PC-3 (cell line): ENCODE measurements at regions not wholly inside any gene's neighbourhood (a gene's known extent, or its start where the extent isn't known, plus 50 kb on each side); places are given as distances from the start of the nearest gene placed in this dataset.

Source experiments
- ATAC-seq: fragments of 200-7000 bp; cut with Tn5 transposase; 2 replicates; pipeline ENCODE4 v1.9.1; 2020; ENCODE audit warnings: mild to moderate bottlenecking, moderate library complexity
- BruUV-seq: library from RNA; stranded (reverse); fragments of 400-500 nt; replicated peaks from 2 replicates; lab custom pipeline; 2021; lab: Mats Ljungman, UMichigan
- CTCF ChIA-PET: fragments of 300-600 bp; sonication (Branson Sonifier 250); formaldehyde crosslinking; loops from one replicate; lab custom pipeline; 2022; ENCODE audit warnings: antibody characterized with exemption; lab: Charles Lee
- POLR2A ChIA-PET: fragments of 300-600 bp; sonication (Branson Sonifier 250); formaldehyde crosslinking; loops from one replicate; lab custom pipeline; 2022; ENCODE audit warnings: antibody characterized with exemption; ENCODE audit not compliant: unreplicated experiment; lab: Charles Lee
- DNase-seq: peaks from one replicate; pipeline ENCODE4 v3.0.0-alpha.2; 2015
- H2AFZ ChIP-seq: fragments of 300-600 bp; sonication (generic); 2 replicates; pipeline ENCODE4 v1.6.0; 2016; ENCODE audit warnings: antibody characterized with exemption, low read length
- H3F3A ChIP-seq: fragments of 300-600 bp; sonication (generic); one replicate; pipeline ENCODE4 v1.6.0; 2017; ENCODE audit warnings: antibody characterized with exemption, low read length, control low read depth, mild to moderate bottlenecking; ENCODE audit not compliant: unreplicated experiment
- H3K27ac ChIP-seq: fragments of 300-600 bp; sonication (generic); 2 replicates; pipeline ENCODE4 v1.5.1; 2016; ENCODE audit warnings: mild to moderate bottlenecking, low read length
- H3K27me3 ChIP-seq: fragments of 300-600 bp; sonication (generic); 2 replicates; pipeline ENCODE4 v1.6.1; 2016; ENCODE audit warnings: low read length, mixed read lengths
- H3K36me3 ChIP-seq: fragments of 300-600 bp; sonication (generic); 2 replicates; pipeline ENCODE4 v1.6.1; 2016; ENCODE audit warnings: low read depth, mixed run types, low read length, mixed read lengths
- H3K4me1 ChIP-seq: fragments of 300-600 bp; sonication (generic); 2 replicates; pipeline ENCODE4 v1.5.1; 2016; ENCODE audit warnings: low read length; ENCODE audit not compliant: insufficient read depth
- H3K4me2 ChIP-seq: fragments of 300-600 bp; sonication (generic); 2 replicates; pipeline ENCODE4 v1.6.0; 2016; ENCODE audit warnings: low read length
- H3K4me3 ChIP-seq: fragments of 300-600 bp; sonication (generic); 2 replicates; pipeline ENCODE4 v1.5.1; 2016; ENCODE audit warnings: mild to moderate bottlenecking, low read length, mixed read lengths
- H3K79me2 ChIP-seq: fragments of 300-600 bp; sonication (generic); 2 replicates; pipeline ENCODE4 v1.6.1; 2017; ENCODE audit warnings: low read length, mixed read lengths
- H3K9ac ChIP-seq: fragments of 300-600 bp; sonication (generic); 2 replicates; pipeline ENCODE4 v1.6.0; 2016; ENCODE audit warnings: mild to moderate bottlenecking, low read length
- H3K9me2 ChIP-seq: fragments of 300-600 bp; sonication (generic); replicated peaks from 2 replicates; pipeline ENCODE4 v1.6.1; 2016; ENCODE audit warnings: mixed run types, low read length, mixed read lengths
- H3K9me3 ChIP-seq: fragments of 300-600 bp; sonication (generic); 2 replicates; pipeline ENCODE4 v1.6.1; 2016; ENCODE audit warnings: low read length, mixed read lengths
- H4K20me1 ChIP-seq: fragments of 300-600 bp; sonication (generic); 2 replicates; pipeline ENCODE4 v1.6.1; 2016; ENCODE audit warnings: low read length, mixed read lengths
- CTCF ChIP-seq: fragments of 300-600 bp; sonication (generic); conservative IDR thresholded peaks from 2 replicates; pipeline ENCODE4 v1.5.1; 2017; ENCODE audit warnings: antibody characterized with exemption, low read depth, mild to moderate bottlenecking, low read length
- EZH2 ChIP-seq: fragments of 300-600 bp; sonication (generic); IDR thresholded peaks from one replicate; pipeline ENCODE4 v1.6.1; 2017; ENCODE audit warnings: antibody characterized with exemption, mild to moderate bottlenecking, low read length; ENCODE audit not compliant: unreplicated experiment
- EZH2phosphoT487 ChIP-seq: fragments of 300-600 bp; sonication (generic); IDR thresholded peaks from 2 replicates; pipeline ENCODE4 v1.6.1; 2018; ENCODE audit warnings: mild to moderate bottlenecking, antibody characterized with exemption, low read length, borderline replicate concordance
- intact Hi-C: fragments of 100-400 bp; cut with micrococcal nuclease; formaldehyde crosslinking; loops from 2 replicates; pipeline ENCODE4 v1.9.0; 2023

GRCh38 chr6:16921399-16922110 is 160.3 kb upstream of the ATXN1 start:
- POLR2A ChIA-PET: no interaction called here
- intact Hi-C loops: no loop called here
- BruUV-seq: no TSS peak
- Histone ChIP-seq H3K79me2 (no peaks in the 10 kb centered on the region), H3K9me2 (no peaks in the 10 kb centered on the region), H3K4me3 (no peak overlapping the region), H3K4me1 (no peaks in the 10 kb centered on the region), H3K36me3 (no peaks in the 10 kb centered on the region), H2AFZ (no peak overlapping the region), H3K9ac (no peak overlapping the region), H3F3A (no peaks in the 10 kb centered on the region), H4K20me1 (no peaks in the 10 kb centered on the region), H3K4me2 (no peak overlapping the region), H3K27ac (no peak overlapping the region), H3K9me3 (no peaks in the 10 kb centered on the region), H3K27me3 (no peaks in the 10 kb centered on the region)
- TF ChIP-seq EZH2 (no peak), CTCF (no peak), EZH2phosphoT487 (no peak)
- ATAC-seq (no peak), DNase-seq (no peak)
- CTCF ChIA-PET: no interaction called here

GRCh38 chr6:16918586-16918985 is 157.3 kb upstream of the ATXN1 start:
- DNase-seq (no peak), ATAC-seq (no peak)
- no peaks in the 10 kb centered on the region for H4K20me1 ChIP-seq
- intact Hi-C loops: no loop called here
- ChIA-PET CTCF (no interaction called here), POLR2A (no interaction called here)
- no peaks in the 10 kb centered on the region for H3K79me2 ChIP-seq
- H3K9me2 ChIP-seq: no peaks in the 10 kb centered on the region
- no TSS peak for BruUV-seq
- TF ChIP-seq EZH2phosphoT487 (no peak), EZH2 (no peak), CTCF (no peak)
- H3K27ac ChIP-seq: no peak overlapping the region
- H3K27me3 ChIP-seq: no peaks in the 10 kb centered on the region
- no peaks in the 10 kb centered on the region for H3K9me3 ChIP-seq
- H3K36me3 ChIP-seq: no peaks in the 10 kb centered on the region
- no peak overlapping the region for H2AFZ ChIP-seq
- H3K4me3 ChIP-seq: no peak overlapping the region
- no peaks in the 10 kb centered on the region for H3K4me1 ChIP-seq
- no peaks in the 10 kb centered on the region for H3F3A ChIP-seq
- no peak overlapping the region for H3K9ac ChIP-seq
- no peak overlapping the region for H3K4me2 ChIP-seq

- no peak overlapping the region for H3K27ac ChIP-seq
- no peak overlapping the region for H3K4me3 ChIP-seq
- CTCF ChIA-PET: no interaction called here
- H3F3A ChIP-seq: no peaks in the 10 kb centered on the region
- peaks cover 18% of the 10 kb centered on the region; the same call in 1 of the 2 replicates for H3K4me1 ChIP-seq
- no peaks in the 10 kb centered on the region for H4K20me1 ChIP-seq
- H3K36me3 ChIP-seq: no peaks in the 10 kb centered on the region
- H3K9me3 ChIP-seq: no peaks in the 10 kb centered on the region
- intact Hi-C loops: no loop called here
- TF ChIP-seq CTCF: no peak
- TF ChIP-seq EZH2phosphoT487: no peak
- TF ChIP-seq EZH2: no peak
- POLR2A ChIA-PET: no interaction called here
- H2AFZ ChIP-seq: no peak overlapping the region
- H3K9ac ChIP-seq: no peak overlapping the region
- no peak for ATAC-seq
- no peak overlapping the region for H3K4me2 ChIP-seq
- no peak for DNase-seq
- no peaks in the 10 kb centered on the region for H3K79me2 ChIP-seq
- no peaks in the 10 kb centered on the region for H3K27me3 ChIP-seq
- BruUV-seq: no TSS peak
- H3K9me2 ChIP-seq: no peaks in the 10 kb centered on the region
Measured at GRCh38 chr6:16914184-16914583, 152.9 kb upstream of the ATXN1 start.
